HepG2 (cell line): ENCODE measurements at regions not wholly inside any gene's neighbourhood (a gene's known extent, or its start where the extent isn't known, plus 50 kb on each side); places are given as distances from the start of the nearest gene placed in this dataset.

Source experiments
- ATAC-seq: fragments of 200-7000 bp; cut with Tn5 transposase; 3 replicates; pipeline ENCODE4 v1.9.1; 2020; ENCODE audit warnings: mild to moderate bottlenecking, moderate library complexity
- BruUV-seq: library from RNA; stranded (reverse); fragments of 400-500 nt; replicated peaks from 2 replicates; lab custom pipeline; 2021; lab: Mats Ljungman, UMichigan
- CTCF ChIA-PET: fragments of 300-600 bp; formaldehyde crosslinking; extraction: SDS; loops from one replicate; lab custom pipeline; 2021; ENCODE audit warnings: low total read pairs, inconsistent platforms, low intra/inter-chr PET ratio; lab: Yijun Ruan, JAX
- POLR2A ChIA-PET: fragments of 350-600 bp; sonication (Branson Sonifier 250); formaldehyde crosslinking; loops from one replicate; lab custom pipeline; 2020; ENCODE audit warnings: antibody characterized with exemption, inconsistent platforms; lab: Yijun Ruan, JAX
- DNase-seq: peaks from one replicate; pipeline ENCODE4 v3.0.0-alpha.2; 2015; ENCODE audit warnings: low spot score
- FAIRE-seq: peaks from 3 replicates; lab custom pipeline; 2011; peaks lifted over from hg19 to GRCh38; lab: Jason Lieb, UNC
- H2AFZ ChIP-seq: one replicate; pipeline ENCODE4 v1.6.1; 2011; ENCODE audit warnings: low read length, inconsistent platforms
- H3K27ac ChIP-seq: fragments of 300-600 bp; 3 replicates; pipeline ENCODE4 v1.8.0; 2011; ENCODE audit warnings: mixed run types, mild to moderate bottlenecking, mixed read lengths, low read length, inconsistent platforms; ENCODE audit not compliant: insufficient read depth; ENCODE audit errors: extremely low read length
- H3K27me3 ChIP-seq, 2 experiments: fragments of 200-600 bp in 1 of 2; 2 replicates in 1 of 2; 3 replicates in 1 of 2; pipeline versions ENCODE4 v1.6.0 to v1.8.0; 2011; ENCODE audit warnings: low read length in 2 of 2, mild to moderate bottlenecking in 2 of 2, moderate library complexity in 2 of 2, inconsistent platforms in 1 of 2; ENCODE audit not compliant: insufficient read depth in 2 of 2, control insufficient read depth in 1 of 2
- H3K36me3 ChIP-seq, 2 experiments: fragments of 200-600 bp in 1 of 2; replicated peaks in 1 of 2; 2 replicates in 1 of 2; 3 replicates in 1 of 2; pipeline versions ENCODE4 v1.5.1 to v1.8.0; 2011; ENCODE audit warnings: low read length in 2 of 2, inconsistent platforms in 1 of 2; ENCODE audit not compliant: insufficient read depth in 2 of 2, control insufficient read depth in 1 of 2
- H3K4me1 ChIP-seq: 2 replicates; pipeline ENCODE4 v1.5.1; 2012; ENCODE audit warnings: low read length, inconsistent platforms; ENCODE audit not compliant: insufficient read depth
- H3K4me2 ChIP-seq: 2 replicates; pipeline ENCODE4 v1.6.0; 2011; ENCODE audit warnings: low read depth, low read length, inconsistent platforms
- H3K4me3 ChIP-seq, 3 experiments: fragments of 200-600 bp in 1 of 3; sonication (generic), shearing (Covaris generic) in 1 of 3; replicated peaks in 1 of 3; 2 replicates each; pipeline ENCODE4 v1.5.1; 2011 to 2016; ENCODE audit warnings: low read length in 3 of 3, inconsistent platforms in 2 of 3, low read depth in 2 of 3, mild to moderate bottlenecking in 2 of 3, control low read depth in 1 of 3, mixed read lengths in 1 of 3; ENCODE audit not compliant: insufficient read depth in 1 of 3
- H3K79me2 ChIP-seq: one replicate; pipeline ENCODE4 v1.6.1; 2011; ENCODE audit warnings: low read length, inconsistent platforms; ENCODE audit not compliant: insufficient read depth
- H3K9ac ChIP-seq: 2 replicates; pipeline ENCODE4 v1.6.0; 2011; ENCODE audit warnings: mild to moderate bottlenecking, low read depth, low read length, inconsistent platforms; ENCODE audit not compliant: insufficient read depth
- H3K9me3 ChIP-seq: 2 replicates; pipeline ENCODE4 v1.5.1; 2012; ENCODE audit warnings: mild to moderate bottlenecking, low read length
- H4K20me1 ChIP-seq: 2 replicates; pipeline ENCODE4 v1.6.0; 2011; ENCODE audit warnings: inconsistent platforms, mild to moderate bottlenecking, low read length, moderate library complexity; ENCODE audit not compliant: insufficient read depth
- ATF1 ChIP-seq: IDR thresholded peaks from 2 replicates; pipeline ENCODE4 v1.6.1; 2016; ENCODE audit warnings: mild to moderate bottlenecking, control low read depth
- ATF5 ChIP-seq: sonication (generic); formaldehyde crosslinking; IDR thresholded peaks from 2 replicates; pipeline ENCODE4 v1.4.0; 2020; ENCODE audit warnings: mild to moderate bottlenecking, low read depth, missing genetic modification reagents
- HMG20B ChIP-seq: conservative IDR thresholded peaks from 2 replicates; pipeline ENCODE4 v1.6.1; 2016; ENCODE audit warnings: missing genetic modification reagents, missing compliant biosample characterization
- MXD4 ChIP-seq: IDR thresholded peaks from 2 replicates; pipeline ENCODE4 v1.6.1; 2016; ENCODE audit warnings: mild to moderate bottlenecking, missing biosample characterization, missing genetic modification reagents
- ONECUT2 ChIP-seq: sonication (generic); formaldehyde crosslinking; IDR thresholded peaks from 2 replicates; pipeline ENCODE4 v1.4.0; 2020; ENCODE audit warnings: missing genetic modification reagents
- SALL1 ChIP-seq: sonication (generic); formaldehyde crosslinking; IDR thresholded peaks from 2 replicates; pipeline ENCODE4 v1.8.0; 2022; ENCODE audit warnings: mild to moderate bottlenecking, missing genetic modification reagents
- ZNF280B ChIP-seq: sonication (generic); formaldehyde crosslinking; IDR thresholded peaks from 2 replicates; pipeline ENCODE4 v1.5.0; 2020; ENCODE audit warnings: missing genetic modification reagents, mild to moderate bottlenecking, borderline replicate concordance
- ZNF563 ChIP-seq: sonication (generic); formaldehyde crosslinking; IDR thresholded peaks from 2 replicates; pipeline ENCODE4 v1.8.0; 2022; ENCODE audit warnings: mild to moderate bottlenecking, moderate library complexity, missing genetic modification reagents
- ZNF619 ChIP-seq: sonication (generic); formaldehyde crosslinking; IDR thresholded peaks from 2 replicates; pipeline ENCODE4 v1.4.0; 2020; ENCODE audit warnings: mild to moderate bottlenecking, missing genetic modification reagents
- ZNF7 ChIP-seq: IDR thresholded peaks from 2 replicates; pipeline ENCODE4 v1.6.1; 2016; ENCODE audit warnings: missing biosample characterization, missing genetic modification reagents
- WGBS: methylation state at CpG from one replicate; pipeline ENCODE4 v1.1.6; 2017; ENCODE audit warnings: low lambda C conversion rate; 5-methylcytosine and 5-hydroxymethylcytosine counted together
- in situ Hi-C: cut with HindIII; loops from 2 replicates; pipeline ENCODE4 v1.10.0; 2017; ENCODE audit warnings: low pct_unique_long_range_greater_than_20kb; ENCODE audit not compliant: extremely low pct_ligation_motif_present
- intact Hi-C: fragments of 100-400 bp; cut with micrococcal nuclease; formaldehyde crosslinking; loops from one replicate; pipeline ENCODE4 v1.10.0; 2022; ENCODE audit not compliant: unreplicated experiment
- TF ChIP-seq, protein P1 (sequence below): sonication (generic); formaldehyde crosslinking; IDR thresholded peaks from 2 replicates; pipeline ENCODE4 v1.4.0; 2020; ENCODE audit warnings: low read depth, mild to moderate bottlenecking, missing genetic modification reagents
- TF ChIP-seq, protein P2 (sequence below): sonication (generic); formaldehyde crosslinking; IDR thresholded peaks from 2 replicates; pipeline ENCODE4 v1.8.1; 2022; ENCODE audit warnings: low read depth, mild to moderate bottlenecking, missing genetic modification reagents
- TF ChIP-seq, protein P3 (sequence below): sonication (generic); formaldehyde crosslinking; IDR thresholded peaks from 2 replicates; pipeline ENCODE4 v1.8.1; 2023; ENCODE audit warnings: mild to moderate bottlenecking, missing genetic modification reagents, borderline replicate concordance

- Histone ChIP-seq H2AFZ (no peak overlapping the region), H4K20me1 (no peaks in the 10 kb centered on the region), H3K9ac (no peak overlapping the region), H3K79me2 (no peaks in the 10 kb centered on the region), H3K27ac (no peak overlapping the region), H3K36me3 (no peaks in the 10 kb centered on the region), H3K9me3 (peaks cover 15% of the 10 kb centered on the region), H3K4me3 (no peak overlapping the region), H3K27me3 (peaks cover 2 to 37% of the 10 kb centered on the region in 2 experiments; a peak in 4 of 5 replicates), H3K4me1 (no peaks in the 10 kb centered on the region), H3K4me2 (no peak overlapping the region)
- in situ Hi-C loops (no loop called here), intact Hi-C loops (no loop called here)
- TF ChIP-seq ATF1 (CRISPR knock-in tag): no peak
- TF ChIP-seq ZNF563 (CRISPR knock-in tag): no peak
- no peak for TF ChIP-seq ZNF280B
- TF ChIP-seq, protein P1, sequence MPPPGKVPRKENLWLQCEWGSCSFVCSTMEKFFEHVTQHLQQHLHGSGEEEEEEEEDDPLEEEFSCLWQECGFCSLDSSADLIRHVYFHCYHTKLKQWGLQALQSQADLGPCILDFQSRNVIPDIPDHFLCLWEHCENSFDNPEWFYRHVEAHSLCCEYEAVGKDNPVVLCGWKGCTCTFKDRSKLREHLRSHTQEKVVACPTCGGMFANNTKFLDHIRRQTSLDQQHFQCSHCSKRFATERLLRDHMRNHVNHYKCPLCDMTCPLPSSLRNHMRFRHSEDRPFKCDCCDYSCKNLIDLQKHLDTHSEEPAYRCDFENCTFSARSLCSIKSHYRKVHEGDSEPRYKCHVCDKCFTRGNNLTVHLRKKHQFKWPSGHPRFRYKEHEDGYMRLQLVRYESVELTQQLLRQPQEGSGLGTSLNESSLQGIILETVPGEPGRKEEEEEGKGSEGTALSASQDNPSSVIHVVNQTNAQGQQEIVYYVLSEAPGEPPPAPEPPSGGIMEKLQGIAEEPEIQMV (CRISPR knock-in tag): no peak
- TF ChIP-seq ONECUT2 (CRISPR knock-in tag): no peak
- TF ChIP-seq ATF5 (CRISPR knock-in tag): no peak
- TF ChIP-seq ZNF619 (CRISPR knock-in tag): no peak
- TF ChIP-seq ZNF7 (CRISPR knock-in tag): no peak
- TF ChIP-seq, protein P2, sequence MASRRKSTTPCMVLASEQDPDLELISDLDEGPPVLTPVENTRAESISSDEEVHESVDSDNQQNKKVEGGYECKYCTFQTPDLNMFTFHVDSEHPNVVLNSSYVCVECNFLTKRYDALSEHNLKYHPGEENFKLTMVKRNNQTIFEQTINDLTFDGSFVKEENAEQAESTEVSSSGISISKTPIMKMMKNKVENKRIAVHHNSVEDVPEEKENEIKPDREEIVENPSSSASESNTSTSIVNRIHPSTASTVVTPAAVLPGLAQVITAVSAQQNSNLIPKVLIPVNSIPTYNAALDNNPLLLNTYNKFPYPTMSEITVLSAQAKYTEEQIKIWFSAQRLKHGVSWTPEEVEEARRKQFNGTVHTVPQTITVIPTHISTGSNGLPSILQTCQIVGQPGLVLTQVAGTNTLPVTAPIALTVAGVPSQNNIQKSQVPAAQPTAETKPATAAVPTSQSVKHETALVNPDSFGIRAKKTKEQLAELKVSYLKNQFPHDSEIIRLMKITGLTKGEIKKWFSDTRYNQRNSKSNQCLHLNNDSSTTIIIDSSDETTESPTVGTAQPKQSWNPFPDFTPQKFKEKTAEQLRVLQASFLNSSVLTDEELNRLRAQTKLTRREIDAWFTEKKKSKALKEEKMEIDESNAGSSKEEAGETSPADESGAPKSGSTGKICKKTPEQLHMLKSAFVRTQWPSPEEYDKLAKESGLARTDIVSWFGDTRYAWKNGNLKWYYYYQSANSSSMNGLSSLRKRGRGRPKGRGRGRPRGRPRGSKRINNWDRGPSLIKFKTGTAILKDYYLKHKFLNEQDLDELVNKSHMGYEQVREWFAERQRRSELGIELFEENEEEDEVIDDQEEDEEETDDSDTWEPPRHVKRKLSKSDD (CRISPR knock-in tag): no peak
- no peak for TF ChIP-seq MXD4 (CRISPR knock-in tag)
- no peak for TF ChIP-seq SALL1
- no peak for TF ChIP-seq HMG20B (CRISPR knock-in tag)
- TF ChIP-seq, protein P3, sequence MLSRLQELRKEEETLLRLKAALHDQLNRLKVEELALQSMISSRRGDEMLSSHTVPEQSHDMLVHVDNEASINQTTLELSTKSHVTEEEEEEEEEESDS: no peak
- ChIA-PET CTCF (no interaction called here), POLR2A (no interaction called here)
- ATAC-seq: no peak
- BruUV-seq: no TSS peak
- no peak for FAIRE-seq
- 0% methylated on average over 1 of the region's 1 CpG for WGBS
- DNase-seq: no peak
Measured at GRCh38 chr6:169038691-169039090, 215.0 kb downstream of the THBS2 start.
